Esophagus muscularis mucosa (tissue), 4 donors: ENCODE measurements at regions not wholly inside any gene's neighbourhood (a gene's known extent, or its start where the extent isn't known, plus 50 kb on each side); places are given as distances from the start of the nearest gene placed in this dataset.

Experiments
- EP300 ChIP-seq: sonication (generic); formaldehyde crosslinking; IDR thresholded peaks from one replicate; pipeline ENCODE4 v1.6.1; 2017; ENCODE audit warnings: antibody characterized with exemption
- POLR2A ChIP-seq: fragments of 450-650 bp; IDR thresholded peaks from one replicate; pipeline ENCODE4 v1.6.1; 2017; ENCODE audit warnings: antibody characterized with exemption, moderate library complexity, mild to moderate bottlenecking, low read depth
- POLR2AphosphoS5 ChIP-seq, 2 donors: sonication (generic); formaldehyde crosslinking; IDR thresholded peaks; one replicate each; pipeline ENCODE4 v1.6.1; 2017; ENCODE audit warnings: antibody characterized with exemption in 2 of 2
- TF ChIP-seq, protein P1 (sequence below), 3 experiments: fragments of 200-600 bp in 2 of 3; fragments of 450-650 bp in 1 of 3; sonication (generic) in 2 of 3; IDR thresholded peaks; one replicate each; pipeline ENCODE4 v1.5.1; 2017 to 2019; ENCODE audit warnings: antibody characterized with exemption in 3 of 3, mild to moderate bottlenecking in 2 of 3, moderate library complexity in 1 of 3

DNA sequence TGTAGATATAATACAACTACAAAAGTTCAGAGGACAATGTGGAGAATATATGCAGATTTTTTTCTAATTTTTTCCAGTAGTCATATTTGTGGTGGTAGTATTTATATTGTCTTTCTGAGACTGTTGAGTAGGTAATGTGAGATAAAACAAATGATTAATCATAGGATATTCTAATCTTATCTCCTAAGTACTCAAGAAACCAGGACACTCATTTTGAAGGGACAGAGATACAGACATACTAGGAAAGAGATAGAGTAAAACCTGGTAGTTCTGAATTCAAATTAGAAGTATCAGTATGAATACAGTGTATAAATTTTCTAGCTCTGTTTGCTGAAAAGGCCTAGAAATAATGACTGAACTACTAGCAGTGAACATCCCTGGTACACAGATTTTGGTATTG is 141.7 kb upstream of the ASIC2 start:
- TF ChIP-seq, protein P1, sequence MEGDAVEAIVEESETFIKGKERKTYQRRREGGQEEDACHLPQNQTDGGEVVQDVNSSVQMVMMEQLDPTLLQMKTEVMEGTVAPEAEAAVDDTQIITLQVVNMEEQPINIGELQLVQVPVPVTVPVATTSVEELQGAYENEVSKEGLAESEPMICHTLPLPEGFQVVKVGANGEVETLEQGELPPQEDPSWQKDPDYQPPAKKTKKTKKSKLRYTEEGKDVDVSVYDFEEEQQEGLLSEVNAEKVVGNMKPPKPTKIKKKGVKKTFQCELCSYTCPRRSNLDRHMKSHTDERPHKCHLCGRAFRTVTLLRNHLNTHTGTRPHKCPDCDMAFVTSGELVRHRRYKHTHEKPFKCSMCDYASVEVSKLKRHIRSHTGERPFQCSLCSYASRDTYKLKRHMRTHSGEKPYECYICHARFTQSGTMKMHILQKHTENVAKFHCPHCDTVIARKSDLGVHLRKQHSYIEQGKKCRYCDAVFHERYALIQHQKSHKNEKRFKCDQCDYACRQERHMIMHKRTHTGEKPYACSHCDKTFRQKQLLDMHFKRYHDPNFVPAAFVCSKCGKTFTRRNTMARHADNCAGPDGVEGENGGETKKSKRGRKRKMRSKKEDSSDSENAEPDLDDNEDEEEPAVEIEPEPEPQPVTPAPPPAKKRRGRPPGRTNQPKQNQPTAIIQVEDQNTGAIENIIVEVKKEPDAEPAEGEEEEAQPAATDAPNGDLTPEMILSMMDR (IDR thresholded peaks at IDR 0.05) = no peak
- no peak for TF ChIP-seq POLR2A
- no peak for TF ChIP-seq EP300
- no peak for TF ChIP-seq POLR2AphosphoS5 (IDR thresholded peaks at IDR 0.05)
